SW 1271 (cell line): ENCODE measurements at regions not wholly inside any gene's neighbourhood (a gene's known extent, or its start where the extent isn't known, plus 50 kb on each side); places are given as distances from the start of the nearest gene placed in this dataset.
A peak's percentile ranks its signal among the peaks of the same experiment; 100 is the strongest.

Source experiments
- DNase-seq, 2 experiments: peaks; one replicate each; lab custom pipeline; 2025; lab: John Stamatoyannopoulos, UW

DNA sequence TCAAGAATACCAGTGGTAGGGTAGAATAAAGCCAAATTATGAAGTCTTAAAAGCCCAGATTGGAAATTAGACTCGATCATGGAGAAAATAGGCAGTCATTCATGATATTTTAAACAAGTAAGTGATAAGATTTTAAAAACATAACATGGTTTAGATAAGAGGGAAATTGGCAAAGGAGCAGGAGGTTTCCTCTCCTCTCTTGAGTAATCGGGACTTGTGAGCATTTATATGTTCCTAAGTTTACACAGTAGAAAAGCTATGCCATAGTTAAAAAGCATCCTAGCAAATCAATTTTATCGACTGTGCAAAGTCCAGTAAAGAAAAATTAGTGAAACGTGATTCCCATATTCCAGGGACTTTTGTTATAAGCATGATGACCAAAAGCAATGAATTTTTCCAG, 313.2 kb downstream of the AHR start:
- DNase-seq, result no peak

DNA sequence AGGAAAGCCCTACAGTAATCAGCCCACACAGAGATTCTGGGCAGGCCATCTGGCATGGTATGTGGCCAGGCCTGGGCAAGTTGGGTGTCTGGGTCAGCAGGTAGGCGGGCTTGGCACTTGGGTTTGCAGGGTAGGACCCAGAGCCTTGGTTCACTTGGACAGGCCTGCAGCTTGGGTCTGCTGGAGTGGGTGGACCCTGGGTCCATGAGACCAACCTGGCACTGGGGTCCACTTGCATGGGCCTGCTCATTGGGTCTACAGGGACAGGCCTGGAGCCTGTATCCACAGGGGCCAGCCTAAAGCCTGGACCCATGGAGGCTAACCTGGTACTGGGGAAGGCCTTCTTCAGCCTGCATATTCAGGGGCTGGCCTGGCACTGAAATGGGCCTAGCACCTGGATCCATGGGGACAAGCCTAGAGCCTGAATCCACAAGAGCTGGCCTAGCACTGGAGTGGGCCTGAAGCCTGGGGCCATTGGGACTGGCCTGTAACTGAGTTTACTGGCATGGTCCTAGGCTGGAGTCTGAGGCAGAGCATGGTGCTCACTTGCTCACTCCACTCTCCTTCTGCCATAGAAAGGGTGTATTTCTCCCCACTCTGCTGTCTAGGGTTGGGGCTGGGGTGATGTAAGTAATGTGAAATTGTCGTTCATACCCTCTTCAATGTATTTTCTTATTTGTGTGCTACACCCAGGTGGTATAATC, 315.0 kb downstream of the AHR start:
- no peak for DNase-seq

DNA sequence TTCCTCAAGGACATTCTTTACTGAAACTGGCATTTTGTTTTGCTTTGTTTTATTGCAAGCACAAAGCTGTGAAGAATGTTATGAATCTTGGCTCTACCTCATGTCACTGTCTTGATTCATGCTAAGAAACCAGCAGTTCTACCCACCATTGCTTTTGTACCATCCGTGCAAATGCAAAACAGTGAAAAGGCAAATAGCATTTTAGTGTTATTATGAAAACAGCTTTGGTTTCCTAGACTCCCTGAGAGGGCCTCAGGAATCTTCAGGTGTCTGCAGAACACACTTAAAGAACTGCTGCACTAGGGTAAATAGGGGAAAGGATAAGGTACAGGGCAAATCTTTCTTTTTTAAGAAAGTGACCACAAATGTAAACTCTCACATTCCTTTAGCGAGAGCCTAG, 318.9 kb downstream of the AHR start:
- no peak for DNase-seq

DNA sequence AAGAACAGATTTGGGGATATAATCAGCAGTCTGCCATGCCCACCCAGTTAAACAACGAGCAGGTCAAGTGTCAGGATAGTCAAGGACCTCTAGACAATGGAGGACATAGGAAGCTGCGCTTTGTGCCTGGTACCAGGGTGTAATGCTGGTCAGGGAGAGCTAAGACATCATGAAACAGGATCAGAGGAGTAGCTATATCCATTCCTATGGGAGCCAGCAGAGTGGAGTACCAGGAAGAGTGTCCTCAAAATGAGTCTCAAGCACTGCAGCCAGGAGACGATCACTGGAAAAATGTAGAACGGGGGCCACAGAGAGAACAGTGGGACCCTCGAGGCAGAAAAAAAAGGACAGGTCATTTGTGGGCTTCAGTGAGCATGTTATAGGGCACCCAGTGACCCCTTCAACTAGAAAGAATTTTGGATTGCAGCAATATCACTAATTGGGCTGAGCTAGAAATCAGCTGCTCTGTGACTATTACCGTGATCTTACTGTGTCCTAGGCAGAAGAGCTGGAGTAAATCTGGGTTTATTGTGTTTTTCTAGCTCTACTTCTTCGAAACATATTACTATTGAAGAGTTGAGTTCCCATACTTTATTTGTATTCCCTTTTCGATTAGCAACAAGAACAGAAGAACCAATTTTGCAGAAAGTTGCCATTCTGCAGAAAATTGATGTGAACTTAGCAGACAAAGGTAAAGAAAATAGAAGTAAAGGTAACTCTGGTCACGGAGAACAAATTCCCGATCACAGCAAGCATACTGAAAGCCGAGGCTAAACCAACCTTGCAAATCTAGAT, 319.6 kb downstream of the AHR start:
- DNase-seq, result no peak

DNA sequence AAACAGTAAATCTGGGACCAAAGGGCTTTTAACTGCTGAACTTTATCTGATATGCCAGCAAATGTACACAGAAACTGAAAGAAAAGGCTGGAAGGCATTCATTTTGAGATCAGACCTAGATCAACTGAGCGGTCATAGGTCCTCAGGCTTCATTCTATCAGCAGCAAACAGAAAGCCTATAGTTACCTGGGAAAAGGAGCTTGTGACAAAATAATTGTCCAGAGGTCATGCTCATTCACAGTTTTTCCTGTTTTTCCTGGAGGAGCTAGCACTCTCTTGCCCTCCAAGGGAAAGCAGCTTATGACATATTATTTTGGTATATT, 320.2 kb downstream of the AHR start:
- no peak for DNase-seq

DNA sequence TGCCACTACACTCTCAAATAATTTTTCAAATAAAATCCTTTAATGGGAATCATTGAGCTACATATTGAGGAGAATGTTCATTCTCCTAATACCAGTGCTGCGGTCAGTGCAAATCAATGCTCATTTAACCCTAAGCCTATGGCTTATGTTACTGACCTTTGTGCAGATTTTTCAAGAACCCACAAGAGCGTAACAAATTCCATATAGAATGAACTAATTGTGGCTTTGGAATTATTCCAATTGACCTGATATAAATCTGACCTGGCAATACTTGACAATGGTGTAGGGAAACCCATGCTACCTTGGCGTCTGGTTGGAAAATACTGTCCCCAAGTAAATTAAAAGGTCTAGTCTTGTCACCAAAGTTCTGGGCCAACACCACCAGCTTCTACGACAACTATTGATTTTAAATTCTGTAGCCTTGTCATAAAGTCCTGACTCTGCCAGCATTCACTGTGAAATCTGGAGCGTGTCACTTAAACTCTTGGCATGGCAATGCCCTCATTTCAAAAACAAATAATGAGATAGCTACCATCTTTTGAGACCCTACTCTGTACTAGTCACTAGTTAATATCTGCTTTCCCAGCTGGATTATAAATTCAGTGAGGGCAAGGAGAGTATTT, 320.9 kb downstream of the AHR start:
- DNase-seq, result no peak

DNA sequence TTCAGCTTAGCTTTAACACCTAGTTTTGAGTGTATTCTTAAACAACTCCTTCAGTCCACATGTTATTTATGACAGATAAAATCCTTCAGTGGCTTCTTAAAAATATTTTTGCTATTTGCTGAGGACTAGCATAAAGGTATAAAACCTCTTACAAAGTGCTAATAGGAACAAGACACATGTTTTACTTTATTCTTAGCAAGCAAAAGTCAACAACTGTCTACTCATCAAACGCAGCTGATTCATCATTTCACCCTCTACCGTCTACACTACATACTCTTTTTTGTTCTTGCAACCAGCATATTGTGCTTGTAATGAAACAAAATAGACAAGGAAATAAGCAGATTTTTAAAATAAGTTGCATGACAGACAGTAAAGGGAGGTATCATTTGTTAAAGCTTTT, 319.7 kb downstream of the SNX13 start:
- DNase-seq, result no peak

DNA sequence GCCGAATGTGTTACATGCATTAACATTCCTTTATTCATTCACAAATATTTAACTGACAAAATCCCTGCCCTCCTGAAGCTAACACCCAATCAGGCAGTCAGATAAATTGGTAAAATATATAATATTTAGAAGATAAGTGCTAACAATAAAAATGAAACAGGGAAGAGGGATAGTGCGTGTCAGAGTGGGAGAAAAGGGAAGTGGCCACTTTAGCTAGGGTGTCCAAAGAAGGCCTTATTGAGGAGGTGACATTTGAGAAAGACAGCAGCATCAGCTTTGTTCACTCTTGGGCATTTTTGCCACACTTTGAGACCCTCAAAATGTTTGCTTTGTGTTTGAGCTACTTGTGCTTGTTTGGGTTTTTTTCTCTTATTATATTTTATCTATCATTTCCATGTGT, 317.8 kb downstream of the SNX13 start:
- DNase-seq, result no peak

DNA sequence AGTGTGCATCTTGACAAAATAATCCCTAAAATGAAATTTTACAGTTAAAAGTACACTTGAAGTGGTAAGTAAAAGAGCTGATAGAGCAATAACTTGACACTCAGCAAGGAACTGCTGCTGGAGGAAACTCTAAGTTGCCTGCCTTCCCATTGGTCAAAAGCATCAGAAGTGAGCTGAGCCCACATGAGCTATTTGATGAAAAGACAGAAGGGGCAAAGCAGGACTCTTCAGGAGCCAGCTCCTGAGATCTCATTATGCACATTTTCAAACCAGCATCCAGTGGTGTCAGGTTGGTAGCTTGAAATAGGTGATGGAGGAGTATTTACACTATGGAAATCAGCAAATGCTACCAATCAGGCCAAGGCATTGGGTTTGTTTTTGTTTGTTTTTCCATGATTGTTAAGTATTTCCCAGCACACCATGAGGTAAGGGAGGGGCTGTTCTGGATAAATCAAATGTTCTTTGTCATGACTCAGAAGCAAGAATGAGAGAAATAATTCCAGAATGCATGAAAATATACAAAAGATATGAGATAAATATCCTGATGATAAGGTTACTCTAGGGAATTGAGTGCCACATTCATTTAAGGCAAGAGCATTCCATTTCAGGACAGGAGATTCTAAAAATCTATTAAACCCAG, 316.6 kb downstream of the SNX13 start:
- no peak for DNase-seq

DNA sequence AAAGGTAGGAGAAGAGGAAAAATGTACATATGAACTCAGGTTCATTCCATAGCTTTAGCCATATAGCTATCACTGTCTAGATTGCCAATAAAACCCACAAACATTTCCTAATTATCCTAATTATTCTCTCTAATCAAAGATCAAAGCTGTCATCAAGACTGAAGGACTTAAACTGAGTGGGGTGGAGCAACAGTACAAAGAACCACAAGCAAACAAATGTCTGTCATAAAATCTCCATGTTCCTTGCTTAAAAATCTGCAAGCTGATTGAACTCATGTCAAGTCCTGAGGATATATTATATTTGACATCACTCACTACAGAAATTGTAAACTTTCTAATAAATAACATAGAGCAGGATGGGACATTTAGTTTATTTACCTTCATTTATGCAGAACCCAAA, 315.9 kb downstream of the SNX13 start:
- no peak for DNase-seq

DNA sequence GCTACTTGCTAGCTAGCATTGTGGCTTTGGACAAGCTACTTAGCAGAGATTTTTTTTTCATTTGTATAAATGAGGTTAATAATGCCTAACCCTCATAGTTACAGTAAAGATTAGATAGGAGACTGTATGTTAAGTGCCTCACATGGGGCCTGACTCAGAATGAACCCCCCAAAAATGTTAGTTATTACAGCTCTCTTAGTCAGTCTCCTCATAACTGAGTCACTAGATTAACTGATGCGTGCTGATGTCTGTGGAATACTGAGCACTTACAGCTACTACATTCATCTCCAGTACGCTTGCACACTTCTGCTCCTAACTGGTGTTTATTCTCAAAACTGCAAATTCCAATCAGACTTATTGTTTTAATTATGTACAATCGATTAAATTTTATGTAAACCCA, 315.3 kb downstream of the SNX13 start:
- DNase-seq, result no peak

DNA sequence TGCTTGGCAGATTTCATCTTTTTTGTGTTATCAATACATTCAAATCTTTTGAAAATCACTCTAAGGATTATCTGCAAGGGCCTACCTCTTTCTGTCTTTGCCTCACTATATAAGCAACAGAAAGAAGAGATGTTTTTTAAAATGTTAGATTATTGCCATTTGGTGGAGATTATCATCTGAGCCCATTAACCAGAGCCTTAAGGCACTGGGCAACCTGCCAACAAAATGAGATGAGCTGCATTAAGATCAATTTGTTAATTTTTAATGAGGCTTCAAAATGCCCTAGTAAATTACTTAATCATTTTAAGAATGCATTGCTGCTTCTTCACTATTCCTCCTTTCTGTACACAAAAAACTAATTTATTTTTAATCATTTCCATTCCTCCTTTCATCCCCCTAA, 314.1 kb downstream of the SNX13 start:
- no peak for DNase-seq

DNA sequence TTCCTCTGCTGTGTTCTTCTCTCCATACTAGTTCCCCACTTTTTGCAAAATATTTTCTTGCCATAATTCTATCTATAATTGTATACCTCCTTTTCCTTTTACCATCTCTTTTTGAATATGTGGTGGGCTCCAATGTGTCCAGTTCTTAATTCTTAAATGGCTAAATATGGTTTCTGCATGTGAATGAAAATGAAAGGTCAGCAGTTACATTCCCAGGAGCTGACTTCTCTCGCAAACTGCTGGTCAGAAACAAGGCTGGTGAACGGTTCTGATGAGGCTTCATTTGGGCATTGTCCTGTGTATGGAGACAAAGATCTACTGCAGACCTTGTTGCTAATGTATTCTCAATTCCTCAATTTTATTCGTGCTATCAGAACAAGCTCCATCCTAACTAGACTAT, 309.2 kb downstream of the SNX13 start:
- no peak for DNase-seq

DNA sequence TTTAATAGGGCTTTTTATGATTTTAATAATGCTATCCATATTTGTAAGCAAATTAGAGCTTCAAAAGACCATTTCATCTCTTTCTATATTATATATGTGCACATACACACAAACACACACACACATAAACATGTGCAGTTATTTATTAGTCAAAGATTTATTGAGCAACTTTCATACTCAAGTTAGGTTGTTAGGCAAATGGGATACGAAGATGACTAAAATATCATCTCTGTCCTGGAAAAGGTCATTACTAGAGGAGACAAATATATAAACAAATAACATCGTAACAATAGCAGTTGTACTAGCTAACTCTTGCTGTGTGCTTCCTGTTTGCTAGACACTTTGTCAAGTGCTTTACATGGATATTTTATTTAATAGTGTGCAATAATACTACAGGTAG, 307.9 kb downstream of the SNX13 start:
- DNase-seq, result no peak

DNA sequence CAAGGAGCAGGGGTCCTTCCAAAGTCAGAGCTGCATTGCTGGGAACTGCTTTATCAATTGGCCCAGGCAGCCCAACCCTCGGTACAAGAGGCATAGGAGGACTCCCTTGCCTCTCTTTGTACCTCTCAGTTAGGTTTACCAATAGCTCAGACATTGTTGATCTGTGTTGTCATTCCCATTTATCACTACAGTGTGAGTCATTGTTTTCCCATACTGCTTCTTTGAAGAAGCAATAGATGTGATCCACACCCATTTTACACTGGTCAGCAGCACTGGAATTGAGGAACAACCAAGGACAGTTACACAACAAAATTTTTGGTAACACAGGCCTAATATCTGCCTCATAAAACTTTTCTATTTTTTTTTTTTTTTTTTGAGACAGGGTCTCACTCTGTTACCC, 307.2 kb downstream of the SNX13 start:
- DNase-seq, result peak in 1 of 2 experiments; percentile 18

DNA sequence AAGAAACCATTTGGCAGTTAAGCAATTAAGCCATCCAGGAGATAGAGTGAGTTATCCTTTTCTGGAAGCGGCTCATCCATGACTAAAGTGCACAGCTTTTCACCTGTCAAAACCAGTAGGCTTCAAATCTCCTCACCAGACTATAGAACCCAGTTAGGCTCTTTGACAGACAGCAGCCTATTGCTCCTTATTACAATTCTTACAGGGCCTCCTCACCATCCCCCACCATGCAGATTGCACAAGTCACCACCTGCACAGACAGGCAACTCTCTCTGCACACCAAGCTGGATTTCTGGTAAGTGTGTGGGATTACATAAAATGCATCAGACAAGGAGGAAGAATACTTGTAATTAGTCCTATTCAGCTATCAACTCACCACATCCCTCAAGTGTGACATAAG, 301.6 kb downstream of the SNX13 start:
- DNase-seq, result no peak

DNA sequence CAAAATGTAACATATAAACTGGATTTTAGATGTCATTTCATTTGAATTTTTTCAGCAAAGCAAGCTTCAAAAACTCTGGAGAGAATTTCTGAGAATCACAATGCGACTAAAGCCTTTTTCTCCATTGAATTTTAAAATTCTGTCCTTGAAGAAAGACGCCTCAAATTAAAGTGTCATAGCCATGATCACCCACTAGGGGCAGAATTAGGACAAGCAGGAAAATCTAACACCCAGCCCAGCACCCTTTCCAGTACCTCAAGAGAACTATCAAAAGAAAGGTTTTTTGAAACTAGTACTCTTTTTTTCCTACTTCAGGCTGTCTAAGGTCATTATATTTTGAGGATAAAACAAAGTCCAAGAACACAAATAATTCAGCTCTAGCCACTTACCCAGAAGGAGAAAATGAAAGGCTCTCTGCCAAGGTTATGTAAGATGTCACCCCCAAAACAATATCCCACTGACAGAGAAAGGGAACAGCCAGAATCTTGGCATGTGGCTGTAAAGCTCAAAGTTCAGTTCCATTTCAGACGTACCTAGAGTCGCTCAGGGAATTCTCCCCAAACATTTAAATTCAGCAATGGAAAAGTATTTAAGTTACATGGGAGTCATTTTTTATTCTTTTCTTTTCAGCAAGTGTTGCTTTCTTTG, 299.4 kb downstream of the SNX13 start:
- DNase-seq, result peak in 1 of 2 experiments; percentile 41

DNA sequence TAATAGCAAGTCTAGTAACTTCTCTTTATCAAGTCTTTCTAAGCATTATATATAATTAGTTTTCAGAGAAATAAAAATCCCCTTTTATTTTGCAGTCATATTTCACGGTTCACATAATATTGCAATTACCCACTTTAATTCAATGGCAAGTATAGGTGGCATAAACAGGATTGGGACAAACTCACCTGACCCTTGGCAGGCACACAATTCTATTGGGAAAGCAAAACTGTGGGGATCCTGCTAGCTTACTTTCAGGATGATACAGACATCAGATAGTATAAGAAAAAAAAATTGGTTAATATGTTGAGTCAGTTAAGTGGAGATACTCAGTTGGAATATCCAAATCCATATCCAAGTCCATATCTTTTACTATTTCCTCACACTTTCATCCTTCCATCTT, 294.8 kb downstream of the SNX13 start:
- no peak for DNase-seq

DNA sequence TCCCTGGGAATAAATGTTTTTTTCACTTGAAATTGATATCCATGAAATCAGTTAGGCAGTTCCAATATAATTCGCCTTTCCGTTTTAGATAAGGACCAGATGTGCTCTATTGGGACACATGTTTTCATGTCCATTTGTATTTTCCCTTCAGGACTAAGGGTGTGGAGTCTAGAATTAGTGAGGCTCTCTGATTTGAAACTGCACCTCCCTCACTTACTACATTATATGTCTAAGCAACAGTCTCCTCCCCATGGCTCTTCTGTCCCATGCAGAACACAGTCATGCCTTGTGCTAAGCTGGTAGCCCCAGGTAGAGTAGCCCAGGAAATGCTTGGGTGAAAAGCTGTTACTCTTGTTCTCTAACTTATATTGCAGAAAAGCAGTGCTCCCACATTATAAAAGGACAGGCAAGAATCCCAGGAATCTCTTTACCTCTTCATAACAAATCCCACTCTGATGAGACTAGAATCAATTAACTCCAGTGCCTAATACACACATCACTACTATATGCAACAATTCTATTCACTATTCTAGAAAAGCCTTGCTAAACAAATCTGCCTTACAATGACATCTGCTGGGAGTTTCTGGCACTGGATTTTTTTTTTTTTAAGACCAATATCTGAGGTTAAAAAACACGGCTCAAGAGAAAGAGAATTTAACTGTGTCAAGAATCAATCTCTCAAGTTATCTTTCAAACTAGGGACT, 293.9 kb downstream of the SNX13 start:
- peak in 1 of 2 experiments; percentile 61 for DNase-seq

DNA sequence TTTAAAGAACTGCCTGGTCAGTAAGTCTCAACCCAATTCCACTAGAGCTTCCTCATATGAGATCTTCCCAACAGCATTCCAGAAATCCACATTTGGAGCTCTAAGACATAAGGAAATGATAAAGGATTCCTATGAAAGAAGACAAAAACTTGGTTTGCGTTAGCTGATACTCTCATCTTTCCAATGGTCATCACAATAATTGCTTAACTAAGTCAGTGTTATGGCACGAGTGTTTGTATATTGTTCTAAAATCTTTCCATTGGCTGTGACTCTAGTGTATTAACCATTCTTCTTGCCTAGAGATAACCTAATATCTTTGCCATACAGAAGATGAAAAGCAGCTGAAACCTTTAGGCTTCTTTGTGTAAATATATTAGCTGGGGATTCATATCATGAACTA, 289.0 kb downstream of the SNX13 start:
- no peak for DNase-seq

DNA sequence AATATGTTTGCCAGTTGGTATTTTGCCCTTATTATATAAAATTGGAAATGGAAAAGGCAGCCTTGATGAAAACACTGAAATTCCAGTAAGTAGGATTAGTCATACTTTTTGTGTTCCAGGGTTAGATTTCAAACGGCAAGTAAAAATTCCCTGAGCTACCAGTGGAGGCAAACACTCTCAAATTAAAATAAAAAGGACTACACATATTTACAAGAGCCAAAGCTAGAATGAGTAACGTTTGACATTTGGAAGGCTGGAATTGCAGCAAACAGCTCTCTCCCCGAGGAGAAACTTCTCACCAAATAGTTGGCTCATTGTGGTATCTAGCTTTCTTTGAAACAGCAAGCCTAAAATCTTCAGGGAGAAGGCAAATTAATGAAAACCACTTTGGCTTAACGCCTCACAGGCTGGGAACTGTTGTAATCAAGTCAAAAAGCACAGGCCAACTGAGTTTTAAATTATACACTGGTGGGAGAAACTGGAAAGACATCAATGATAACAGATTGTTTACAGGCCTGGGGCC, 288.4 kb downstream of the SNX13 start:
- DNase-seq, result no peak

DNA sequence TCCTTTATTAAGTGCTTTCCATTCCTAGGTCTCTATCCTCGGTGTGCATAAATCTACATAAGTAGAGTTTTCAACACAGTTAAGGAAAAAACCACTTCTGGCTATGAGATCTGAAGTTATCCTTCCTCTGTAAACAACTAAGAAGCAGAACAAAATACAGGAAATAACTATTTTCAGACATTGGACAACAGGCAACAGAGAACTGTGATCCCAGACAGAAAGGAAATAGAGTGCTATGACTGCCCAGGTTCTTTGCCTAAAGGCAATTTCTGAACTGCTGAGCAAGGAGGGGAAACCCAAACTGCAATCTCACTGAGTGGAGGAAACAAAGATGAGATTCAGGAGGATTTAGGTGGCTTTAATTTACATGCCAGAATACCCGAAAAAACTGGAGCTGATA, 285.4 kb downstream of the SNX13 start:
- DNase-seq, result no peak
